ENCODE measurements at regions not wholly inside any gene's neighbourhood (a gene's known extent, or its start where the extent isn't known, plus 50 kb on each side); places are given as distances from the start of the nearest gene placed in this dataset.

GRCh38 chr1:82903626-82904025 is 1095.3 kb downstream of the TTLL7 start:
- Histone ChIP-seq H2AFZ (ENCODE audit: low read length, unreplicated experiment) (no peak overlapping the region), H3K36me3 (ENCODE audit: insufficient read depth, low read length) (no peaks in the 10 kb centered on the region), H3K79me2 (ENCODE audit: control insufficient read depth, insufficient read depth, low read length, unreplicated experiment) (no peaks in the 10 kb centered on the region), H3K4me3 (ENCODE audit: low read depth, low read length) (no peak overlapping the region), H3K4me1 (ENCODE audit: control insufficient read depth, insufficient read depth, low read length, unreplicated experiment) (no peaks in the 10 kb centered on the region), H3K27me3 (ENCODE audit: insufficient read depth, low read length) (no peaks in the 10 kb centered on the region), H3K27ac (ENCODE audit: low read depth, low read length) (no peak overlapping the region)

GRCh38 chr1:82901561-82901960 is 1097.4 kb downstream of the TTLL7 start:
- no peaks in the 10 kb centered on the region for H3K36me3 ChIP-seq (ENCODE audit: insufficient read depth, low read length)
- H3K27me3 ChIP-seq (ENCODE audit: insufficient read depth, low read length): no peaks in the 10 kb centered on the region
- no peak overlapping the region for H3K4me3 ChIP-seq (ENCODE audit: low read depth, low read length)
- H3K79me2 ChIP-seq (ENCODE audit: control insufficient read depth, insufficient read depth, low read length, unreplicated experiment): no peaks in the 10 kb centered on the region
- H2AFZ ChIP-seq (ENCODE audit: low read length, unreplicated experiment): no peak overlapping the region
- no peaks in the 10 kb centered on the region for H3K4me1 ChIP-seq (ENCODE audit: control insufficient read depth, insufficient read depth, low read length, unreplicated experiment)
- H3K27ac ChIP-seq (ENCODE audit: low read depth, low read length): no peak overlapping the region

- no peak overlapping the region for H3K4me3 ChIP-seq (ENCODE audit: low read depth, low read length)
- no peaks in the 10 kb centered on the region for H3K27me3 ChIP-seq (ENCODE audit: insufficient read depth, low read length)
- H3K36me3 ChIP-seq (ENCODE audit: insufficient read depth, low read length): no peaks in the 10 kb centered on the region
- no peaks in the 10 kb centered on the region for H3K4me1 ChIP-seq (ENCODE audit: control insufficient read depth, insufficient read depth, low read length, unreplicated experiment)
- H2AFZ ChIP-seq (ENCODE audit: low read length, unreplicated experiment): no peak overlapping the region
- H3K27ac ChIP-seq (ENCODE audit: low read depth, low read length): no peak overlapping the region
- no peaks in the 10 kb centered on the region for H3K79me2 ChIP-seq (ENCODE audit: control insufficient read depth, insufficient read depth, low read length, unreplicated experiment)
Measured at GRCh38 chr1:82901118-82901517, 1097.8 kb downstream of the TTLL7 start.

GRCh38 chr1:82899017-82899416 is 1098.3 kb downstream of the ADGRL2 start:
- Histone ChIP-seq H3K4me1 (ENCODE audit: control insufficient read depth, insufficient read depth, low read length, unreplicated experiment) (no peaks in the 10 kb centered on the region), H2AFZ (ENCODE audit: low read length, unreplicated experiment) (no peak overlapping the region)

GRCh38 chr1:82897549-82897948 is 1096.8 kb downstream of the ADGRL2 start:
- Histone ChIP-seq H2AFZ (ENCODE audit: low read length, unreplicated experiment) (no peak overlapping the region), H3K4me1 (ENCODE audit: control insufficient read depth, insufficient read depth, low read length, unreplicated experiment) (no peaks in the 10 kb centered on the region), H3K4me3 (ENCODE audit: low read depth, low read length) (no peak overlapping the region), H3K36me3 (ENCODE audit: insufficient read depth, low read length) (no peaks in the 10 kb centered on the region), H3K79me2 (ENCODE audit: control insufficient read depth, insufficient read depth, low read length, unreplicated experiment) (no peaks in the 10 kb centered on the region), H3K27ac (ENCODE audit: low read depth, low read length) (no peak overlapping the region), H3K27me3 (ENCODE audit: insufficient read depth, low read length) (no peaks in the 10 kb centered on the region)

More at GRCh38 chr1:82899017-82899416, 1098.3 kb downstream of the ADGRL2 start:
- H3K79me2 ChIP-seq (ENCODE audit: control insufficient read depth, insufficient read depth, low read length, unreplicated experiment): no peaks in the 10 kb centered on the region
- H3K4me3 ChIP-seq (ENCODE audit: low read depth, low read length): no peak overlapping the region
- H3K27me3 ChIP-seq (ENCODE audit: insufficient read depth, low read length): no peaks in the 10 kb centered on the region
- H3K27ac ChIP-seq (ENCODE audit: low read depth, low read length): no peak overlapping the region
- no peaks in the 10 kb centered on the region for H3K36me3 ChIP-seq (ENCODE audit: insufficient read depth, low read length)

- H3K79me2 ChIP-seq (ENCODE audit: control insufficient read depth, insufficient read depth, low read length, unreplicated experiment): no peaks in the 10 kb centered on the region
- no peak overlapping the region for H2AFZ ChIP-seq (ENCODE audit: low read length, unreplicated experiment)
- no peaks in the 10 kb centered on the region for H3K36me3 ChIP-seq (ENCODE audit: insufficient read depth, low read length)
- no peaks in the 10 kb centered on the region for H3K27me3 ChIP-seq (ENCODE audit: insufficient read depth, low read length)
- no peak overlapping the region for H3K27ac ChIP-seq (ENCODE audit: low read depth, low read length)
- H3K4me3 ChIP-seq (ENCODE audit: low read depth, low read length): no peak overlapping the region
- H3K4me1 ChIP-seq (ENCODE audit: control insufficient read depth, insufficient read depth, low read length, unreplicated experiment): no peaks in the 10 kb centered on the region
Measured at GRCh38 chr1:82896036-82896435, 1095.3 kb downstream of the ADGRL2 start.

GRCh38 chr1:82894635-82895034 is 1093.9 kb downstream of the ADGRL2 start:
- no peaks in the 10 kb centered on the region for H3K79me2 ChIP-seq (ENCODE audit: control insufficient read depth, insufficient read depth, low read length, unreplicated experiment)
- no peak overlapping the region for H2AFZ ChIP-seq (ENCODE audit: low read length, unreplicated experiment)
- no peaks in the 10 kb centered on the region for H3K36me3 ChIP-seq (ENCODE audit: insufficient read depth, low read length)
- H3K4me3 ChIP-seq (ENCODE audit: low read depth, low read length): no peak overlapping the region
- H3K27ac ChIP-seq (ENCODE audit: low read depth, low read length): no peak overlapping the region
- no peaks in the 10 kb centered on the region for H3K4me1 ChIP-seq (ENCODE audit: control insufficient read depth, insufficient read depth, low read length, unreplicated experiment)
- no peaks in the 10 kb centered on the region for H3K27me3 ChIP-seq (ENCODE audit: insufficient read depth, low read length)

- Histone ChIP-seq H2AFZ (ENCODE audit: low read length, unreplicated experiment) (no peak overlapping the region), H3K27ac (ENCODE audit: low read depth, low read length) (no peak overlapping the region), H3K4me3 (ENCODE audit: low read depth, low read length) (no peak overlapping the region), H3K27me3 (ENCODE audit: insufficient read depth, low read length) (no peaks in the 10 kb centered on the region), H3K4me1 (ENCODE audit: control insufficient read depth, insufficient read depth, low read length, unreplicated experiment) (no peaks in the 10 kb centered on the region), H3K36me3 (ENCODE audit: insufficient read depth, low read length) (no peaks in the 10 kb centered on the region), H3K79me2 (ENCODE audit: control insufficient read depth, insufficient read depth, low read length, unreplicated experiment) (no peaks in the 10 kb centered on the region)
Measured at GRCh38 chr1:82893712-82894470, 1093.2 kb downstream of the ADGRL2 start.

- H3K4me3 ChIP-seq (ENCODE audit: low read depth, low read length): no peak overlapping the region
- no peak overlapping the region for H2AFZ ChIP-seq (ENCODE audit: low read length, unreplicated experiment)
- no peaks in the 10 kb centered on the region for H3K36me3 ChIP-seq (ENCODE audit: insufficient read depth, low read length)
- H3K27me3 ChIP-seq (ENCODE audit: insufficient read depth, low read length): no peaks in the 10 kb centered on the region
- no peaks in the 10 kb centered on the region for H3K4me1 ChIP-seq (ENCODE audit: control insufficient read depth, insufficient read depth, low read length, unreplicated experiment)
- H3K79me2 ChIP-seq (ENCODE audit: control insufficient read depth, insufficient read depth, low read length, unreplicated experiment): no peaks in the 10 kb centered on the region
- H3K27ac ChIP-seq (ENCODE audit: low read depth, low read length): no peak overlapping the region
Measured at GRCh38 chr1:82880506-82880905, 1079.8 kb downstream of the ADGRL2 start.

- H3K79me2 ChIP-seq (ENCODE audit: control insufficient read depth, insufficient read depth, low read length, unreplicated experiment): no peaks in the 10 kb centered on the region
- H3K27me3 ChIP-seq (ENCODE audit: insufficient read depth, low read length): no peaks in the 10 kb centered on the region
- H3K36me3 ChIP-seq (ENCODE audit: insufficient read depth, low read length): no peaks in the 10 kb centered on the region
- H3K27ac ChIP-seq (ENCODE audit: low read depth, low read length): no peak overlapping the region
- H3K4me3 ChIP-seq (ENCODE audit: low read depth, low read length): no peak overlapping the region
- H2AFZ ChIP-seq (ENCODE audit: low read length, unreplicated experiment): peak overlapping the region; percentile 51
- H3K4me1 ChIP-seq (ENCODE audit: control insufficient read depth, insufficient read depth, low read length, unreplicated experiment): no peaks in the 10 kb centered on the region
Measured at GRCh38 chr1:82879701-82880305, 1079.1 kb downstream of the ADGRL2 start.

- Histone ChIP-seq H3K79me2 (ENCODE audit: control insufficient read depth, insufficient read depth, low read length, unreplicated experiment) (no peaks in the 10 kb centered on the region), H3K4me1 (ENCODE audit: control insufficient read depth, insufficient read depth, low read length, unreplicated experiment) (no peaks in the 10 kb centered on the region), H3K4me3 (ENCODE audit: low read depth, low read length) (no peak overlapping the region), H3K27me3 (ENCODE audit: insufficient read depth, low read length) (no peaks in the 10 kb centered on the region), H3K27ac (ENCODE audit: low read depth, low read length) (no peak overlapping the region), H3K36me3 (ENCODE audit: insufficient read depth, low read length) (no peaks in the 10 kb centered on the region), H2AFZ (ENCODE audit: low read length, unreplicated experiment) (no peak overlapping the region)
Measured at GRCh38 chr1:82875170-82875569, 1074.4 kb downstream of the ADGRL2 start.

Measured in ACC112 (cell line).